K562 (cell line): ENCODE measurements at regions not wholly inside any gene's neighbourhood (a gene's known extent, or its start where the extent isn't known, plus 50 kb on each side); places are given as distances from the start of the nearest gene placed in this dataset.
A peak's percentile ranks its signal among the peaks of the same experiment; 100 is the strongest.

Experiments used
- SRF ChIP-seq, 2 experiments: fragments of 250-450, 450-650 bp in 1 of 2; sonication (Bioruptor Pico) in 1 of 2; sonication (generic) in 1 of 2; formaldehyde crosslinking; IDR thresholded peaks; 2 replicates each; pipeline versions ENCODE4 v1.5.0 to v1.5.1; 2020 to 2022; ENCODE audit warnings: mild to moderate bottlenecking in 1 of 2, missing genetic modification reagents in 1 of 2
- ZNF766 ChIP-seq: fragments of 200-800 bp; sonication (Bioruptor generic); conservative IDR thresholded peaks from 2 replicates; pipeline ENCODE4 v1.6.1; 2016; ENCODE audit warnings: missing genetic modification characterization, missing compliant biosample characterization
- TF ChIP-seq, protein P1 (sequence below), 2 experiments: fragments of 450-650 bp; formaldehyde crosslinking in 1 of 2; IDR thresholded peaks; 2 replicates each; pipeline versions ENCODE4 v1.4.0 to v1.6.1; 2014 to 2020; ENCODE audit warnings: mild to moderate bottlenecking in 2 of 2, borderline replicate concordance in 1 of 2, low read depth in 1 of 2

DNA sequence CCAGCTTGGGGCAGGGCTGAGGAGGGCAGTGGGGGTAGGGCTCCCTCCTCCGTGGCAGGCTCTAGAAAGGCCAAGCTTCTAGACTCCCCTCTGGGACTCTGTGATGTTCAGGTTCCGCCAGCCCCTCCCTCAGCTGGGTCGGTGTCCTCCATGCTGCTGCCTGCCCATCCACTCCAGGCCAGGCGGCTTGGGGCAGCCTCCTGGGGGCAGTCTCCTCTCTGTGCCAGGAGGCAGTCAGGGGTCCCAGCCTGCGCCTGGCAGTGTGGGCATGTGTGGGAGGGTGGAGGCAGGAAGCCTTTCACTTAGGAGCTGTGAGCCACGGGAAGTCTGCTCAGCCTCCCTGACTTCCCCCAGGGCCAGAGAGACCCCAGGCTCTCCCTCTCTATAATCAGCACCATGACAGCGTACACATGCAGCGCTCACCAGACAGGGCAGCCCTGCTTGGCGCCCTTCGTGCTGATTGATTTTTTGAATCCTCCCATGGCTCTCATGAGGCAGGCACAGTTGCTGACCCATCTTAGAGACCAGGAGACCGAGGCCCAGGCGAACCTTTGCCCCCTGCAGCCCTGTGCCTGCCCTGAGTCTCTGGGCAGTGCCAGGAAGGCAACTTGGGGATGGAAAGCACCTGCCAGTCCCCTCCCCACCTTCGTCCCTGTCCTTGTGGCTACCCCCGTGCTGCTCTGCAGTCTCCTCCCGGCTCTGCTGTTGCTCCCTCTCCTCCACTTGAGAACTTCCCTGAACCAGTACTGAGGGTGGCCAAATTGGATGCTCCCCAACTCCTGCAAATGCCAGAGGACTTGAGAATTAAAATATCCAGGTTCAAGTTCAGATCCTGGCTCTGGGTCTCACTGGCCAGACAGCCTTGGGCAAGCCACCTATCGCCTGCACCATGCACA, 234.7 kb upstream of the GSE1 start (continued):
- TF ChIP-seq, protein P1, sequence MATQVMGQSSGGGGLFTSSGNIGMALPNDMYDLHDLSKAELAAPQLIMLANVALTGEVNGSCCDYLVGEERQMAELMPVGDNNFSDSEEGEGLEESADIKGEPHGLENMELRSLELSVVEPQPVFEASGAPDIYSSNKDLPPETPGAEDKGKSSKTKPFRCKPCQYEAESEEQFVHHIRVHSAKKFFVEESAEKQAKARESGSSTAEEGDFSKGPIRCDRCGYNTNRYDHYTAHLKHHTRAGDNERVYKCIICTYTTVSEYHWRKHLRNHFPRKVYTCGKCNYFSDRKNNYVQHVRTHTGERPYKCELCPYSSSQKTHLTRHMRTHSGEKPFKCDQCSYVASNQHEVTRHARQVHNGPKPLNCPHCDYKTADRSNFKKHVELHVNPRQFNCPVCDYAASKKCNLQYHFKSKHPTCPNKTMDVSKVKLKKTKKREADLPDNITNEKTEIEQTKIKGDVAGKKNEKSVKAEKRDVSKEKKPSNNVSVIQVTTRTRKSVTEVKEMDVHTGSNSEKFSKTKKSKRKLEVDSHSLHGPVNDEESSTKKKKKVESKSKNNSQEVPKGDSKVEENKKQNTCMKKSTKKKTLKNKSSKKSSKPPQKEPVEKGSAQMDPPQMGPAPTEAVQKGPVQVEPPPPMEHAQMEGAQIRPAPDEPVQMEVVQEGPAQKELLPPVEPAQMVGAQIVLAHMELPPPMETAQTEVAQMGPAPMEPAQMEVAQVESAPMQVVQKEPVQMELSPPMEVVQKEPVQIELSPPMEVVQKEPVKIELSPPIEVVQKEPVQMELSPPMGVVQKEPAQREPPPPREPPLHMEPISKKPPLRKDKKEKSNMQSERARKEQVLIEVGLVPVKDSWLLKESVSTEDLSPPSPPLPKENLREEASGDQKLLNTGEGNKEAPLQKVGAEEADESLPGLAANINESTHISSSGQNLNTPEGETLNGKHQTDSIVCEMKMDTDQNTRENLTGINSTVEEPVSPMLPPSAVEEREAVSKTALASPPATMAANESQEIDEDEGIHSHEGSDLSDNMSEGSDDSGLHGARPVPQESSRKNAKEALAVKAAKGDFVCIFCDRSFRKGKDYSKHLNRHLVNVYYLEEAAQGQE (IDR thresholded peaks at IDR 0.05; ENCODE audit: borderline replicate concordance), result no peak
- TF ChIP-seq, protein P1 (CRISPR knock-in tag; IDR thresholded peaks at IDR 0.05; ENCODE audit: low read depth), result 0 out of 2 replicates have a peak, but pooled peaks have one; percentile 16
- TF ChIP-seq ZNF766 (CRISPR knock-in tag) (0 out of 2 replicates have a peak, but pooled peaks have one; percentile 28), SRF (CRISPR knock-in tag; IDR thresholded peaks at IDR 0.05) (0 out of 4 replicates have a peak, but pooled peaks of 1 of the 2 experiments have one; percentile 12)
- TF ChIP-seq, all 486 proteins: peak for 45
